ENCODE measurements at regions not wholly inside any gene's neighbourhood (a gene's known extent, or its start where the extent isn't known, plus 50 kb on each side); places are given as distances from the start of the nearest gene placed in this dataset.

GRCh38 chr5:54741711-54742110 is 224.2 kb downstream of the SNX18 start:
- TF ChIP-seq, protein P1, sequence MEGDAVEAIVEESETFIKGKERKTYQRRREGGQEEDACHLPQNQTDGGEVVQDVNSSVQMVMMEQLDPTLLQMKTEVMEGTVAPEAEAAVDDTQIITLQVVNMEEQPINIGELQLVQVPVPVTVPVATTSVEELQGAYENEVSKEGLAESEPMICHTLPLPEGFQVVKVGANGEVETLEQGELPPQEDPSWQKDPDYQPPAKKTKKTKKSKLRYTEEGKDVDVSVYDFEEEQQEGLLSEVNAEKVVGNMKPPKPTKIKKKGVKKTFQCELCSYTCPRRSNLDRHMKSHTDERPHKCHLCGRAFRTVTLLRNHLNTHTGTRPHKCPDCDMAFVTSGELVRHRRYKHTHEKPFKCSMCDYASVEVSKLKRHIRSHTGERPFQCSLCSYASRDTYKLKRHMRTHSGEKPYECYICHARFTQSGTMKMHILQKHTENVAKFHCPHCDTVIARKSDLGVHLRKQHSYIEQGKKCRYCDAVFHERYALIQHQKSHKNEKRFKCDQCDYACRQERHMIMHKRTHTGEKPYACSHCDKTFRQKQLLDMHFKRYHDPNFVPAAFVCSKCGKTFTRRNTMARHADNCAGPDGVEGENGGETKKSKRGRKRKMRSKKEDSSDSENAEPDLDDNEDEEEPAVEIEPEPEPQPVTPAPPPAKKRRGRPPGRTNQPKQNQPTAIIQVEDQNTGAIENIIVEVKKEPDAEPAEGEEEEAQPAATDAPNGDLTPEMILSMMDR (IDR thresholded peaks at IDR 0.05): no peak
- Histone ChIP-seq H3K27me3 (no peaks in the 10 kb centered on the region), H3K4me3 (no peak overlapping the region), H3K36me3 (no peaks in the 10 kb centered on the region), H3K9me3 (no peaks in the 10 kb centered on the region), H3K27ac (no peak overlapping the region), H3K4me1 (peaks cover 6 to 20% of the 10 kb centered on the region in 2 donors)
- DNase-seq (ENCODE audit: low spot score in 2 of 2): no peak
- intact Hi-C loops (cut with DNase I): no loop called here

DNA sequence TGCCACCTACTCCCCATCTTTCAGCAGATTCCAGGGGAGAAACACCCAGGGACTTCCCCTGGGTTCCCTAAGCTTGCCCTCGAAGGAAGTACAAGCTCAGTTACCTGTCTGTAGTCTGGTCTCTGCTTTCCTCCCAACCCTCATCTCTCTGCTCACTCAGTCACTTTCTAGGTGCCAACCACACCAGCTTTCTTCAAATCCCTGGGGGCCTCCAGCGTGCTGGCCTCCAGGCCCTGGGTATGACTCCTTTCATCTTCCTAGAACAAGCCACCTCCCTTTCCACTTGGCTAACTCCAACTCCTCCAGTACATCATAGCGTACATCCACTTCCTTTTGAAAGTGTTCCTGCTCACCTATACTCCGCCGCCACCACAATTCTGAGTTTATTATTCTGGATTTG is 222.6 kb downstream of the SNX18 start:
- intact Hi-C loops (cut with DNase I): no loop called here
- TF ChIP-seq, protein P1 (IDR thresholded peaks at IDR 0.05): no peak
- Histone ChIP-seq H3K36me3 (no peaks in the 10 kb centered on the region), H3K9me3 (no peaks in the 10 kb centered on the region), H3K27me3 (no peaks in the 10 kb centered on the region), H3K27ac (no peak overlapping the region), H3K4me3 (no peak overlapping the region), H3K4me1 (peaks cover 6 to 20% of the 10 kb centered on the region in 2 donors)
- no peak for DNase-seq (ENCODE audit: low spot score in 2 of 2)

DNA sequence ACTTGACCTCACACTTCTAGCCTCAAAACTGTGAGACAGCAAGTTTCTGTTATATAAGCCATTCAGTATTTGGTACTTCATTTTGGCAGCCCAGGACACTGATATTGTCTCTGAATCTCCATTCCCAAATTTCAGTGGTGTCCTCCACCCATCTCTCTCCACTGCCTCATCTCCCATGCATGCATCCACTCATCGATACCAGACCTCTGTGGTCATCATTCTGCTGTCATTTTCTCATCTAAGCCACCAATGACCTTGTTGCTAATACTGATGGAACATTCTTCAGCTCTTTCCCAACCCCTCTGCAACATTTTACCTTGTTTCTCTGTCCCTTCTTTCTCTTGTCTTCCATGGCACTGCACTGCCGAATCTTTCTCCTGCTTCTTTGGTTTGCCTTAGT is 221.8 kb downstream of the SNX18 start:
- H3K27ac ChIP-seq: no peak overlapping the region
- no peaks in the 10 kb centered on the region for H3K27me3 ChIP-seq
- peaks cover 6 to 18% of the 10 kb centered on the region in 2 donors for H3K4me1 ChIP-seq
- TF ChIP-seq, protein P1 (IDR thresholded peaks at IDR 0.05): no peak
- intact Hi-C loops (cut with DNase I): no loop called here
- DNase-seq (ENCODE audit: low spot score in 2 of 2): no peak
- H3K9me3 ChIP-seq: no peaks in the 10 kb centered on the region
- H3K36me3 ChIP-seq: no peaks in the 10 kb centered on the region
- no peak overlapping the region for H3K4me3 ChIP-seq

DNA sequence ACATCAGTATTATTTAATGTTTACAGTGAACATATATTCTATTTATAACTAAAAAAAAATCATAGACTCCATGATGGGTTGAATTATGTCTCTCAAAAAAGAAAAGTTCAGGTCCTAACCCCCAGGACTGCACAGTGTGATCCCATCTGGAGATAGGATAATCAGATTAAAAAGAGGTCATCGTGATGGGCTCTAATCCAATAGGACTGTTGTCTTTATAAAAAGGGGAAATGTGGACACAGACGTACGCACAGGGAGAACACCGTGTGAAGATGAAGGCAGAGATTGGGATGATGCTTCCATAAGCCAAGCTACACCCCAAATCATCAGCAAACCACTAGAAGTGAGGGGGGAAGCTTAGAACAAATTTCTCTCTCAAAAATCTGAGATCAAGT is 221.4 kb downstream of the SNX18 start:
- H3K36me3 ChIP-seq: no peaks in the 10 kb centered on the region
- DNase-seq (ENCODE audit: low spot score in 2 of 2): no peak
- H3K27ac ChIP-seq: no peak overlapping the region
- intact Hi-C loops (cut with DNase I): no loop called here
- no peaks in the 10 kb centered on the region for H3K9me3 ChIP-seq
- H3K4me1 ChIP-seq: peaks cover 3 to 14% of the 10 kb centered on the region in 2 donors
- H3K27me3 ChIP-seq: no peaks in the 10 kb centered on the region
- TF ChIP-seq, protein P1 (IDR thresholded peaks at IDR 0.05): no peak
- no peak overlapping the region for H3K4me3 ChIP-seq

DNA sequence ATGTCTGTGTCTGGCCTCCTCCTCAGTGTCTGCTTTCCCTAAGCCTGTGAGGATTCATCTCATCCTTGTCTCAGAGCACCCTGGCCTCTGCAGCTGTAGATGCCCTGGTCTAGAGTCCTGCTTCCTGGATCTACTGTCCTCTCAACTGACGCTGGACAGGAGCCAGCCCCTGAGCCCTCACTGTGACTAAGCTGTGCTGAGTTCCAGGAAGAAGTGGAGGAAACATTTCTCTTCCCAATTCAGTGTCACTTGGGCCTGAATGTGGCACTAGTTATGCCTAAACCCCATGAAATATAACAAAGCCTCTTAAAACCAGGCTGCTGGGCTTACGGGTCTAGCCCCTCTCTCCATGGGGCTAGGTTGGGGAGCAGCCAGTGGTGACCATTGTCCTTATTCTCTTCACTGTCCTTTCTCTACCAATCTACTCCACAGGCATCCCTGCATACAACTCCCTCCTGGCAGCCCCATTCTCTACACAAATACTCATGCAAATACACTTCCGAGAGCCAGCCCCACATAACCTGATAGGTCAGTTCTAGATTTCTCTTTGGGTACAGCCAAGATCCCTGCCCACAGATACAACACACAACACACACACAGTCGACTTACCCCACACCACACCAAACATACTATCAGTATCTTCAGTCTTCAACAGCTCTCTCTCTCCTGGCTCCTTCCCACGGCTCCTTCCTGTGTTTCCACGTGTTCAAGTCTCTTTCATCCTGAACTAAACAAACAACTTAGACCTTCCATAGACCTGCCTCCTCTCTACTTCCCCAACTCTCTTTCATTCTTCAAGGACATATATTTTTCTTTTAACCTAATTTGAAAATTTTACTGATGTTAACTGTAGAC is 220.8 kb downstream of the SNX18 start:
- TF ChIP-seq, protein P1 (IDR thresholded peaks at IDR 0.05): no peak
- intact Hi-C loops (cut with DNase I): no loop called here
- Histone ChIP-seq H3K36me3 (no peaks in the 10 kb centered on the region), H3K9me3 (no peaks in the 10 kb centered on the region), H3K27ac (no peak overlapping the region), H3K4me3 (no peak overlapping the region), H3K4me1 (peaks cover 0 to 9% of the 10 kb centered on the region in 2 donors), H3K27me3 (no peaks in the 10 kb centered on the region)
- peak; percentile 46 to 80 for DNase-seq (ENCODE audit: low spot score in 2 of 2)
